Retinal pigment epithelial cell (primary cell): ENCODE measurements at regions not wholly inside any gene's neighbourhood (a gene's known extent, or its start where the extent isn't known, plus 50 kb on each side); places are given as distances from the start of the nearest gene placed in this dataset.

ENCODE experiments used
- DNase-seq: peaks from one replicate; pipeline ENCODE4 v3.0.0-alpha.2; 2010; ENCODE audit warnings: low read depth
- H3K4me3 ChIP-seq: 2 replicates; pipeline ENCODE4 v1.5.1; 2011; ENCODE audit warnings: mild to moderate bottlenecking, low read length, control low read depth, moderate library complexity
- TF ChIP-seq, protein P1 (sequence below): conservative IDR thresholded peaks from 2 replicates; pipeline ENCODE4 v1.5.1; 2011; ENCODE audit warnings: low read depth, low read length, control low read depth, inconsistent platforms

DNA sequence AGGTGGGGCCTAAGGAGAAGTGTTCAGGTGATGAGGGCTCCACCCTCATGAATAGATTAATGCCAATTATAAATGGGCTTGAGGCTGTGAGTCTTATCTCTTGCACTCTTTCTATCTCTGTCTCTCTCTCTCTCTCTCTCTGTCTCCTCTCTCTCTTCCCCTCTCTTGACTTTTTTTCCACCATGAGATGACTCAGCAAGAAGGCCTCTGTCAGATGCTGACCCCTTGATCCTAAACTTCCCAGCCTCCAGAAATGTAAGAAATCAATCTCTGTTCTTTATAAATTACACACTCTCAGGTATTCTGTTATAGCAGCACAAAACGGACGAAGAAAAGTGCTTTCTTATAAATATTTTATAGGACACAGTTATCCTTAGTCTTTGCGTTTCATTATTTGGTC lies 184.9 kb upstream of the PCDH7 start:
- DNase-seq, result no peak
- H3K4me3 ChIP-seq, result no peak overlapping the region
- TF ChIP-seq, protein P1, sequence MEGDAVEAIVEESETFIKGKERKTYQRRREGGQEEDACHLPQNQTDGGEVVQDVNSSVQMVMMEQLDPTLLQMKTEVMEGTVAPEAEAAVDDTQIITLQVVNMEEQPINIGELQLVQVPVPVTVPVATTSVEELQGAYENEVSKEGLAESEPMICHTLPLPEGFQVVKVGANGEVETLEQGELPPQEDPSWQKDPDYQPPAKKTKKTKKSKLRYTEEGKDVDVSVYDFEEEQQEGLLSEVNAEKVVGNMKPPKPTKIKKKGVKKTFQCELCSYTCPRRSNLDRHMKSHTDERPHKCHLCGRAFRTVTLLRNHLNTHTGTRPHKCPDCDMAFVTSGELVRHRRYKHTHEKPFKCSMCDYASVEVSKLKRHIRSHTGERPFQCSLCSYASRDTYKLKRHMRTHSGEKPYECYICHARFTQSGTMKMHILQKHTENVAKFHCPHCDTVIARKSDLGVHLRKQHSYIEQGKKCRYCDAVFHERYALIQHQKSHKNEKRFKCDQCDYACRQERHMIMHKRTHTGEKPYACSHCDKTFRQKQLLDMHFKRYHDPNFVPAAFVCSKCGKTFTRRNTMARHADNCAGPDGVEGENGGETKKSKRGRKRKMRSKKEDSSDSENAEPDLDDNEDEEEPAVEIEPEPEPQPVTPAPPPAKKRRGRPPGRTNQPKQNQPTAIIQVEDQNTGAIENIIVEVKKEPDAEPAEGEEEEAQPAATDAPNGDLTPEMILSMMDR, result no peak

DNA sequence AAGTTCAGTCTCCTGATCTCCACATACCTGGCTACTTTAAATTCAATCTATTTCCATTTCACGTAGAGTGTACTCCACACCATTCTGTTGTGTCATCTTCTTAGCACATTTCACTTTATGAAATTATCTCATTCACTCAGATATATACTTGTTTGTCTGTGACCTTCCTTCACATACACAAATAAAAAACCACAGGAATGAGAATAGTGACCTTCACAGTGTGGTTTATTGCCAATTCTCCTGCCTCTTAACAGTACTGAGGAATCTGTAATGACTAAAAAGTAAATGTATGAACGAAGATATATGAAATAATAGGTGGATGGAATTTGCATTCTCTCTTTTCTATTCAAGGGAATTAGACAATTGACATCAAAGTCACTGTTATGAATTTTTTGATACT lies 183.9 kb upstream of the PCDH7 start:
- no peak for DNase-seq
- TF ChIP-seq, protein P1, result no peak
- no peak overlapping the region for H3K4me3 ChIP-seq

DNA sequence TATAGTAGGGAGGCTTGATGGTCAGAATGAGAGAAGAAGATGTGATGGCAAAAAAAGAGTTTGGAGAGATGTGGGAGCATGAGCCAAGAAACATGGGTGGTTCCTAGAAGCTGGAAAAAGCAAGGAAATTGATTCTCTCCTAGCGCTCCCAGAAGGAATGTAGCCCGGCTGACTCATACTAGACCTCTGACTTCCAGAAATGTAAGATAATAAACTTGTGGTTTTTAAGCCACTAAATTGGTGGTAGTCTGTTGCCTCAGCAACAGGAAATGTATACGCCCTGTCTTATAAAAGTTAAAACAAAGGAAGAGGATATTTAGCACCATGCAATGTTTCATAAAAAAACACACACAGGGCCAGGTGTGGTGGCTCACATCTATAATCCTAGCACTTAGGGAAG lies 182.7 kb upstream of the PCDH7 start:
- no peak overlapping the region for H3K4me3 ChIP-seq
- TF ChIP-seq, protein P1, result no peak
- peak; percentile 81 for DNase-seq

DNA sequence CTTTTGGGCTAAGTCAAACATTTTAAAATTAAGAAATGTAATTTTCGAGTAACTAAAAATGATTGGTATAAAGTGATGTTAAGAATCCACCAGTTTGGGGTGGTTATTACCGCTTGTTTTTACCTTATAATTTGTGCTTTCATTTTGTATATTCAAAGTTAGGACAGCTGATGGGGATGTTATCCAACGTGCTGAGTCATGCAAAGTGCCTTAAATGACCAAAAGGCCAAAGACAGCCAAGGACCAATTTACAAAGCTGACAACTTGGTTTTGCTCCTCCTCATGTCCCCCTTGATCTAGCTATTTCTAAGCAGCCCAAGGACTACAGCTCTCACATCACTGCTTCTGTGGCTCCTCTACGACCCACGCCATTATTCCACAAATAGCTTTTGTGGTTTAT lies 181.4 kb upstream of the PCDH7 start:
- TF ChIP-seq, protein P1, result no peak
- no peak overlapping the region for H3K4me3 ChIP-seq
- DNase-seq, result no peak

DNA sequence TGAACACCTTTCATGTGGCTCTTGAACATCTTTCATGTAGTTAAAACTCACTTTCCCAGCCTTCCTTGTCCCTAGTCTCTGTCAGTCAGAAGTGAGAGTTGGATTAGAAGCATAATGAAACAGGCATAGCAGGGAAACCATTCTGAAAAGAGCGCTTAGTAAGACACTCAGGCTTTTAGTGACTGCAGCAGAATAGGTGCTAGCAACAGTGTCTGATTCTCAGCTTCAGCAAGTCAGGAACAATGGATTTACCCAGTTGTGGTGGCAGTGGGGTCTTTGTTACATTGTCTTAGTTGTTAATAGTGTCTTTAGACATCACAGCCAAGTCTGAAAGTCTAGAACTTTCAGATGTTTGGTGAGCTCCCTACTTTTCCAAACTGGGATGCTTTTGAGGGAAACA lies 177.1 kb upstream of the PCDH7 start:
- TF ChIP-seq, protein P1, result no peak
- no peak overlapping the region for H3K4me3 ChIP-seq
- DNase-seq, result no peak

DNA sequence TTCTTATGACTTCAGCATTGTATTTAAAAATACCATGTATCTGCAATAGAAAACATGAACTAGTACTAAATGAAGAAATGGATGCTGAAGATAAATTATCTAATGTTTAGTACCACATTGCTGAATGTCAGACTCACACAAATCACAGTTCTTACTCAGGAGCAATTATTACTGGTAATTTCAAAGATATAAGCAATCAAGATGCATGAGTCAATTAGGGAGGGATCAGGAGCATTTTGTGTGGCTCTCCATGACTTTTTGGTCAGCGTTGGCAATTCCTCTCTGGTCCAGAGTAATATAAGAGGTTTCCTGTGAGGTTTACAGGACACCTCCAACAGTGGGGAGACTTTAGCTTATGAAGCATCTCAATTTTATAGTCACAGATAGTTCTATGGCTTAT lies 167.0 kb upstream of the PCDH7 start:
- no peak overlapping the region for H3K4me3 ChIP-seq
- no peak for DNase-seq
- TF ChIP-seq, protein P1, result no peak

DNA sequence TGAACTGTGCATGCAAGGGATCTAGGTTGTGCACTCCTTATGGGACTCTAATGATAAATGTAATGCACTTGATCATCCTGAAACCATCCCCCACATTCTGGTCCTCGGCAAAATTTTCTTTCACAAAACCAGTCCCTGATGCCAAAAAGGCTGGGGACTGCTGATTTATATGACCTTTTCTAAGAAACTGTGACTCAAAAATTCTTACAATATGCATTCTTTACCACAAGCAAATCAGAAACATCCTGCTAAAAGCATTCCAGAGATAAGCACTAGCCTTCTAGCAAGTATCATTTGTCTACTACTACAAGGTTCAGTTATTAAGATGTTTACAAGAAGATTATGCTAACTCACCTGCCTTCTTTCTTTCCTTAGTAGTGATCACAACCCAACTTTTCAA lies 166.5 kb upstream of the PCDH7 start:
- TF ChIP-seq, protein P1, result no peak
- no peak for DNase-seq
- H3K4me3 ChIP-seq, result no peak overlapping the region
